Loucy (cell line): ENCODE measurements at regions not wholly inside any gene's neighbourhood (a gene's known extent, or its start where the extent isn't known, plus 50 kb on each side); places are given as distances from the start of the nearest gene placed in this dataset.

ENCODE experiments used
- EZH2phosphoT487 ChIP-seq: fragments of 200-600 bp; IDR thresholded peaks from 2 replicates; pipeline ENCODE4 v1.6.1; 2018; ENCODE audit warnings: antibody characterized with exemption, mild to moderate bottlenecking, moderate library complexity, borderline replicate concordance
- TF ChIP-seq, protein P1 (sequence below): fragments of 200-600 bp; sonication (generic); conservative IDR thresholded peaks from 2 replicates; pipeline ENCODE4 v1.5.1; 2014; ENCODE audit warnings: mild to moderate bottlenecking, antibody characterized with exemption, low read length

DNA sequence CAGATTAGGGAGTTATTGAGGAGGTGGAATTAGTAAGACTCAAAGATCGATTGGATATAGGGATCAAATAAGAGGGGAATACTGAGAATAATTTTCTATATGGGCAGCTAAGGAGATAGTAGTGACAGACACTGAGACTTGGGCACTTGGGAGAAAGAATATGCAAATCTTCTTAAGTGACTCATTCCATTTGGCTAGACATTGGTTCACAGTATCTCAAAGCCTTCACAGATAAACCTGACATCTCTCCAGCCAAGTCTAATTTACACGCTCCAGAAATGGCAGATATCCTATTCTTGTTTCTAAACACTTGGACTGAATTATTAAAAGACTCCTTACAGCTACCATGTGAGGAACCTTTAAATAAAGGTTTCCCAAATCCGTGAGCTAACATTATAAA is 104.6 kb upstream of the ADAMTS9 start:
- TF ChIP-seq, protein P1, sequence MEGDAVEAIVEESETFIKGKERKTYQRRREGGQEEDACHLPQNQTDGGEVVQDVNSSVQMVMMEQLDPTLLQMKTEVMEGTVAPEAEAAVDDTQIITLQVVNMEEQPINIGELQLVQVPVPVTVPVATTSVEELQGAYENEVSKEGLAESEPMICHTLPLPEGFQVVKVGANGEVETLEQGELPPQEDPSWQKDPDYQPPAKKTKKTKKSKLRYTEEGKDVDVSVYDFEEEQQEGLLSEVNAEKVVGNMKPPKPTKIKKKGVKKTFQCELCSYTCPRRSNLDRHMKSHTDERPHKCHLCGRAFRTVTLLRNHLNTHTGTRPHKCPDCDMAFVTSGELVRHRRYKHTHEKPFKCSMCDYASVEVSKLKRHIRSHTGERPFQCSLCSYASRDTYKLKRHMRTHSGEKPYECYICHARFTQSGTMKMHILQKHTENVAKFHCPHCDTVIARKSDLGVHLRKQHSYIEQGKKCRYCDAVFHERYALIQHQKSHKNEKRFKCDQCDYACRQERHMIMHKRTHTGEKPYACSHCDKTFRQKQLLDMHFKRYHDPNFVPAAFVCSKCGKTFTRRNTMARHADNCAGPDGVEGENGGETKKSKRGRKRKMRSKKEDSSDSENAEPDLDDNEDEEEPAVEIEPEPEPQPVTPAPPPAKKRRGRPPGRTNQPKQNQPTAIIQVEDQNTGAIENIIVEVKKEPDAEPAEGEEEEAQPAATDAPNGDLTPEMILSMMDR = no peak
- TF ChIP-seq EZH2phosphoT487 = no peak
